ENCODE measurements at regions not wholly inside any gene's neighbourhood (a gene's known extent, or its start where the extent isn't known, plus 50 kb on each side); places are given as distances from the start of the nearest gene placed in this dataset.

- H3K27me3 ChIP-seq (ENCODE audit: insufficient read depth, low read depth, low read length), result no peaks in the 10 kb centered on the region
- H3K79me2 ChIP-seq (replicated peaks; ENCODE audit: insufficient read depth, low read length), result no peaks in the 10 kb centered on the region
- H3K4me3 ChIP-seq (ENCODE audit: low read length), result no peak overlapping the region
- no peak overlapping the region for H3K9ac ChIP-seq (ENCODE audit: low read length)
- no peaks in the 10 kb centered on the region for H3K9me2 ChIP-seq (ENCODE audit: insufficient read depth, low read length)
- no peak overlapping the region for H2AFZ ChIP-seq (ENCODE audit: low read depth, low read length)
- H3K9me3 ChIP-seq (ENCODE audit: low read length), result no peaks in the 10 kb centered on the region
- TF ChIP-seq POLR2AphosphoS5 (IDR thresholded peaks at IDR 0.05) (no peak), EP300 (conservative IDR thresholded peaks at IDR 0.05; ENCODE audit: poor library complexity, severe bottlenecking) (no peak), TAF1 (IDR thresholded peaks at IDR 0.05; ENCODE audit: low read depth) (no peak), REST (IDR thresholded peaks at IDR 0.05; ENCODE audit: borderline replicate concordance) (no peak)
- TF ChIP-seq, protein P1, sequence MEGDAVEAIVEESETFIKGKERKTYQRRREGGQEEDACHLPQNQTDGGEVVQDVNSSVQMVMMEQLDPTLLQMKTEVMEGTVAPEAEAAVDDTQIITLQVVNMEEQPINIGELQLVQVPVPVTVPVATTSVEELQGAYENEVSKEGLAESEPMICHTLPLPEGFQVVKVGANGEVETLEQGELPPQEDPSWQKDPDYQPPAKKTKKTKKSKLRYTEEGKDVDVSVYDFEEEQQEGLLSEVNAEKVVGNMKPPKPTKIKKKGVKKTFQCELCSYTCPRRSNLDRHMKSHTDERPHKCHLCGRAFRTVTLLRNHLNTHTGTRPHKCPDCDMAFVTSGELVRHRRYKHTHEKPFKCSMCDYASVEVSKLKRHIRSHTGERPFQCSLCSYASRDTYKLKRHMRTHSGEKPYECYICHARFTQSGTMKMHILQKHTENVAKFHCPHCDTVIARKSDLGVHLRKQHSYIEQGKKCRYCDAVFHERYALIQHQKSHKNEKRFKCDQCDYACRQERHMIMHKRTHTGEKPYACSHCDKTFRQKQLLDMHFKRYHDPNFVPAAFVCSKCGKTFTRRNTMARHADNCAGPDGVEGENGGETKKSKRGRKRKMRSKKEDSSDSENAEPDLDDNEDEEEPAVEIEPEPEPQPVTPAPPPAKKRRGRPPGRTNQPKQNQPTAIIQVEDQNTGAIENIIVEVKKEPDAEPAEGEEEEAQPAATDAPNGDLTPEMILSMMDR (IDR thresholded peaks at IDR 0.05; ENCODE audit: poor library complexity, severe bottlenecking), result no peak
- H3F3A ChIP-seq (ENCODE audit: insufficient read depth, low read length, poor library complexity, severe bottlenecking), result no peaks in the 10 kb centered on the region
- H3K36me3 ChIP-seq (ENCODE audit: insufficient read depth, low read length), result no peaks in the 10 kb centered on the region
- no peak overlapping the region for H3K27ac ChIP-seq (ENCODE audit: low read length)
- no peaks in the 10 kb centered on the region for H4K20me1 ChIP-seq (ENCODE audit: insufficient read depth)
- no peak overlapping the region for H3K4me2 ChIP-seq (ENCODE audit: low read length)
These were observed 104.0 kb upstream of the HS3ST4 start for GRCh38 chr16:25587783-25588182.

DNA sequence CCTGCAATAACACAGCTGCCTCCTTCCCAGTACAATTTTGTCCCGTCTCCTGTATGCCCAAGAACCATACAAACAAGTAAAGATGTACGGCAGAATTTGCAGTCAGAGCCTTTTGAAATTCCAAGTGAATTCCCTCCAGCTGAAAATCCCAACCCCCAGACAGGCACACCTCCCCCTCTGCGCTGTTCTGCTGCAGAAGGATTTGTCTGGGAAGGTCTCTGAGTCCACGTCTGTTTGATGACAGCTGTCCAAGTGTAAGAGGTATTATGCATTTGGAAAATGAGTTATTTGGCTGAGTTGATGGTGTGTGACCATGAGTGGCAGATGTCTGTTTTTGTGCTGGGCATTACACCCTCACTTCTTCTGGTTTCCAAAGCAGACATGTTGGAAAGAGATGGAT lies 104.9 kb upstream of the HS3ST4 start:
- Histone ChIP-seq H3F3A (ENCODE audit: insufficient read depth, low read length, poor library complexity, severe bottlenecking) (no peaks in the 10 kb centered on the region), H3K4me2 (ENCODE audit: low read length) (no peak overlapping the region), H3K9ac (ENCODE audit: low read length) (no peak overlapping the region), H3K4me3 (ENCODE audit: low read length) (no peak overlapping the region), H3K36me3 (ENCODE audit: insufficient read depth, low read length) (no peaks in the 10 kb centered on the region), H2AFZ (ENCODE audit: low read depth, low read length) (no peak overlapping the region), H3K9me3 (ENCODE audit: low read length) (no peaks in the 10 kb centered on the region), H3K79me2 (replicated peaks; ENCODE audit: insufficient read depth, low read length) (no peaks in the 10 kb centered on the region), H3K9me2 (ENCODE audit: insufficient read depth, low read length) (no peaks in the 10 kb centered on the region), H3K27me3 (ENCODE audit: insufficient read depth, low read depth, low read length) (no peaks in the 10 kb centered on the region), H3K27ac (ENCODE audit: low read length) (no peak overlapping the region), H4K20me1 (ENCODE audit: insufficient read depth) (no peaks in the 10 kb centered on the region)
- no peak for TF ChIP-seq EZH2 (IDR thresholded peaks at IDR 0.05; ENCODE audit: borderline replicate concordance, insufficient read depth, low read length, poor library complexity, severe bottlenecking)
- no peak for TF ChIP-seq SMC3 (conservative IDR thresholded peaks at IDR 0.05; ENCODE audit: poor library complexity)
- no peak for TF ChIP-seq TAF1 (IDR thresholded peaks at IDR 0.05; ENCODE audit: low read depth)
- TF ChIP-seq EP300 (conservative IDR thresholded peaks at IDR 0.05; ENCODE audit: poor library complexity, severe bottlenecking), result no peak
- no peak for TF ChIP-seq RAD21 (conservative IDR thresholded peaks at IDR 0.05)
- TF ChIP-seq REST (IDR thresholded peaks at IDR 0.05; ENCODE audit: borderline replicate concordance), result no peak
- TF ChIP-seq, protein P1 (IDR thresholded peaks at IDR 0.05; ENCODE audit: poor library complexity, severe bottlenecking), result no peak
- TF ChIP-seq POLR2AphosphoS5 (IDR thresholded peaks at IDR 0.05), result no peak
- TF ChIP-seq MXI1 (conservative IDR thresholded peaks at IDR 0.05; ENCODE audit: poor library complexity, severe bottlenecking), result no peak

All from neural cell (in vitro differentiated cells).